ENCODE measurements at regions not wholly inside any gene's neighbourhood (a gene's known extent, or its start where the extent isn't known, plus 50 kb on each side); places are given as distances from the start of the nearest gene placed in this dataset.

- DNase-seq (ENCODE audit: low spot score), result no peak
These were observed 121.9 kb upstream of the CD93 start for GRCh38 chr20:23207826-23208540.

DNA sequence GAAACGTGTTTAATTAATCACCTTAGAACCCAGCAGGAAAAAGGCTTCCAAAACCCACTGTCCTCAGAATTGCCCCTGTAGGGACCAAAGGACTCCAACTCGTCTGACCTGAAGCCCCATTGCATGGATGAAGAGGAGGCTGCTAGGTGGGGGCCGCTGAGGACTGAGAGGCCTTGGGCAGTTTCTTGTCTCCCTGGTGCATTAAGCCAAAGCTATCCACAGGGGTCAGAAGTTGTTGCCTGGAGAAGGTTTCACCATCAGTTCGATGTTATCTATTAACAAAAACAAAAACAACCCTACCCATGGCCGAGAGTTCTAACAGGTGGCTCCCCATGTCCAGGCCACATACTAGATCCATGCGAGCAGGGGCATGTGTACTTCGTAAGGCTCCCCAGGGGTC, 120.9 kb upstream of the CD93 start:
- no peak for DNase-seq (ENCODE audit: low spot score)

DNA sequence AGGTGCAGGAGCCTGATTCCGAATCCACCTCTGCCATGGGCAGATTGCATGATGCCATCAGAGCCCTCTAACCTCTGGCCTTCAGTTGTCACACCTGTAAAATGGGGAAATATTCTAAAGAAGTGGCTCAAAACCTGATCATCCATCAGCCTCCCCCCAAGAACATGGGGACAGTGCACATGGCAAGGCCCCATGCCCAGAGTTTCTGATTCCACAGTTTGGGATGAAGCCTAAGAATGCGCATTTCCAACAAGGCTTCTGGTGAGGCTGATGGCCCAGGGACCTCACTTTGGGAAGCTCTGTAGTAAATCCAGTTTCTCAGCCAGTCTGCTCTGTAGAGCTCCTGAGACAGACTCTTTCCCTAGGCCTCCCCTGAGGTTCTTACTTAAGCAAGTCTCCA, 119.9 kb upstream of the CD93 start:
- no peak for DNase-seq (ENCODE audit: low spot score)

DNA sequence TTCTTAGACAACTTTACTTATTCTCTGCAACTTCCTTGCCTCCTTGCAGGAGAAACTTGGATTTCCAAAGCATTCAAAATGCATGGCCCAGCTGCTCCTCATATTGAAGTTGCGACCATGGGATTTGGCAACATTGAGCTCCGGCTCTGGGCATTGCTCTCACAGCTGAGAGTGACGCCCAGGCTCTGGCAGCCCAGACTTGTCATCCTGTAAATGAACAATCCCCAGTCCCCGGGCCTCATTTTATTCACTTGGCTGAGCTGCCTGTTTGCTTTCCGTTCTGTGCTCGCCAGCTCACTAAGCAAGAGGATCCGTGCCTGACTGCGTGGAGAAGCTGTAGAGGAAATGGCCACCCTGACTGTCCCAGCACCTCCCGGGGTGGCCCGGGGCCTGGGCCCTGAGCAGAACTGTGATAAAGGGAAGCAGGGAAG, 119.5 kb upstream of the CD93 start:
- DNase-seq (ENCODE audit: low spot score), result no peak

GRCh38 chr20:23205211-23205610, 119.1 kb upstream of the CD93 start:
- DNase-seq (ENCODE audit: low spot score), result no peak

GRCh38 chr20:23203951-23204730, 118.0 kb upstream of the CD93 start:
- no peak for DNase-seq (ENCODE audit: low spot score)

GRCh38 chr20:23203310-23203709, 117.2 kb upstream of the CD93 start:
- no peak for DNase-seq (ENCODE audit: low spot score)

DNA sequence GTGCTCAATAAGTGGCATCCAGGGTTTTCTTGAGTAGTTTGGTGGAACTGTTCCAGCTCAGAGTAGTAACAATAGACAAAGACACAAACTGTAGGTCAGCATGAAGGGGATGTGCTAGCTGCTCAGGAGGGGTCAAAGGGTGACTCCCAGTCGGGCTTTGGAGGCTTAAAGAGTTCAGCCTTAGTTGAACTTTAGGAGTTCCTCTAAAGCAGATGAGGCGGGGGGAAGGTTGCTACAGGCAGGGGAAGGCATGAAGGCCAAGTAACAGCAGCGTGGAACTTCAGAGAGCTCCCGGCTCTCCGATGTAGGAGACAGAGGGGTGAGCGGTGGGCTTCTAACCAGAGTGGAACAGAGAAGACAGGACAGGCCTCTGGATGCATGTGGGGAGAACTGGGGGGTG, 115.5 kb upstream of the CD93 start:
- DNase-seq (ENCODE audit: low spot score), result no peak

- DNase-seq (ENCODE audit: low spot score), result no peak
These were observed 114.8 kb upstream of the CD93 start for GRCh38 chr20:23200914-23201313.

GRCh38 chr20:23200413-23200812, 114.3 kb upstream of the CD93 start:
- no peak for DNase-seq (ENCODE audit: low spot score)

DNA sequence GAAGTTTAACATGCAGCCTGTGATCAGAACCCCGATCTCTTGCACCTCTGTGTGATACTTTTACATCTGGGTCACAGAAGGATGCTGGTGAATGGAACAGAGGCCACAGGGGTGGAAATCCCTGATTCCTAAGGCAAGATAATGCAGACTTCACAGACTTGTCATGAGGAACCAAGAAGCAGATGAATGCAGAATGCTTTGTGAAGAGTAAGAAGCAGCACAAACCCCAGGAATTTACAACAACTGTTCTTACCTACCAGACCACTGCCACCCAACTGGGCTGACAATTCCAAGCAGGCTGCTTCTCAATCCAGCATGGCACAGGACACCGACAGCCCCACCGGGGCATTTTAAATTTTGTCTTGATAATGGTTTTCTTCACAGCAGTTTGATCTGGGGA, 113.2 kb upstream of the CD93 start:
- no peak for DNase-seq (ENCODE audit: low spot score)

DNA sequence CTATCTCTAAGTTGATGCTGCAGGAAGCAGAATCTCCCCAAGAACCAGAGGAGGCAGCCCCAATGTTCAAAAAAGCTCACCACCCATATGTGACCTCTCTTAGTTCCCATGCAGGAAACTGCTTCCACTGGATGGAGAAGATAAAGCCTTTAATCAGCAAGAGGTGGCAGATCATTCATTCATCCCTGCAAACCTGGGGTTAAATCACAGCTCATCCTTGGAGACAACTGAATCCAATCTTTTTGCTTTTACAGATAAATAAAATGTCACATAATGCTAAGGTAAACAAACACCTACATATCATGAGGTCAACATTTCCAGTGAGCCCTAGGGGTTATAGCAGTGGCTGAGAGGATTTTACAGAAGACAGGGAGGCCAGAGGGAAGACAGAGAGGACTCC, 112.7 kb upstream of the CD93 start:
- DNase-seq (ENCODE audit: low spot score), result no peak

DNA sequence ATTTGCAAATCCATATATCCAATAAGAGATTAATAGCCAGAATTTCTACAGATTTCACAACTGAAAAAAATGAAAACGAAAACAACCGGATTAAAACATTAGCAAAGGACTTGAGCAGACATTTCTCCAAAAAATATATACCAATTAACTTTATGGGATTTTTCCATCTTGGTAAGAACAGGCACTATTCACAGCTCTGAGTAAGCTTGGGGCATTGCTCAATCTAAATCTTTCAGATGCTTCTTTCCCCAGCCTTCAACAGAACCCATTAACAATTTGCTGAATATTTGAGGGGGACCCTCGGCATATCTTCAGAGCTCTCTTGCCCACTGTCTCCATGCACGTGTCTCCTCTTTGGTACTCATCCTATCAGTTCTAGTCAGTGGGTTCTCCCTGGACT, 111.7 kb upstream of the CD93 start:
- no peak for DNase-seq (ENCODE audit: low spot score)

DNA sequence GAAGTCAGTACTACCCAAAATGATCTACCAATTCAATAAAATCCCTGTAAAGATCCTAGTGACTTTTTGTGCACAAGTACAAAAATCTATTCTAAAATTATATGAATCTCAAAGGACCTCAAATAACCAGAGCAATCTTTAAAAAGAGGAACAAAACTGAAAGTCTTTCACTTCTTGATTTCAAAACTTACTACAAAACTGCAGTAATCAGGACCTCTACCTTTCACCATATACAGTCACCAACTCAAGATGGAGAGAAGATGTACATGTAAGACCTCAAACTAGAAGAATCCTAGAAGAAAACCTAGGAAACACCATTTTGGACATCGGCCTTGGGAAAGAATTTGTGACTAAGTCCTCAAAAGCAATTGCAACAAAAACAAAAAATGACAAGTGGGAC, 109.5 kb upstream of the CD93 start:
- DNase-seq (ENCODE audit: low spot score), result no peak

- no peak for DNase-seq (ENCODE audit: low spot score)
These were observed 107.8 kb upstream of the CD93 start for GRCh38 chr20:23193801-23194384.

DNA sequence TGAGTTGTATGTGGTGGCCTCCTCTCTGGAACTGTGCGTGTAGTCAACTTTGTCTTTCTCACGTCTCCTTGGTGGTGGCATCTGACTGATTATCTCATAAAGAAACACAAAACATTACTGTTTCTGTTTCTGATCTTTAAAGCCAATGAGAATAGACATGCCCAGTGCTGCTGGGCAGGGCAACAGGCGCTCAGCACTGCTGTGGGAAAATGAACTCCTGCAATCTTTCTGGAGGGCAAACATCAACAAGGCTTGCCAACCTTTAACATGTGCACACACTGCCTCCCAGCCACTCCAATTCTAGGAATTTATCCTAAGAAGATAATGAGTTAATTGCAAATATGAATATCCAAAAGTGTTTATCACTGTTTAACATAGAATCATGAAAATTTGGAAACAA, 106.3 kb upstream of the CD93 start:
- DNase-seq (ENCODE audit: low spot score), result no peak

GRCh38 chr20:23190557-23190956, 104.4 kb upstream of the CD93 start:
- DNase-seq (ENCODE audit: low spot score), result no peak

GRCh38 chr20:23189854-23190253, 103.7 kb upstream of the CD93 start:
- DNase-seq (ENCODE audit: low spot score), result no peak

DNA sequence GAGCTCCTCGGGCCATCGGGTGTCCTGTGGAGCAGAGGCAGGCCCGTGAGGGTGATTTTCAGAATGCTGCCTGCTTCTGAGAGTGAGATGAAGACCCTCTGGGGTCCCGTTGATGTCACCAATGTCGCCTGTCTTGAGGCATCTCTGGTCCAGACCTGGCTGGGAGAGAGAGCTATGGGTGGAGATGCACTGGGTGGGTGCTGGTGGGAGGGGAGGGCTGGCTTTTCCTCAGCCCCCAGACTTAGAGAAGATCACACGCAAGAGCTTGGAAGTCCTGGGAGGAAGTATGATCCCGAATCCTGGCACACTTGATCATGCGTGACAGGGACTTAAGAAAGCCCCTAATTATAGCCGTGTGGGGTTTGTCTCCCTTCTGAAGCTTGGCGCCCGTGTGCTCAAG, 103.2 kb upstream of the CD93 start:
- DNase-seq (ENCODE audit: low spot score), result no peak

GRCh38 chr20:23188377-23189169, 102.4 kb upstream of the CD93 start:
- DNase-seq (ENCODE audit: low spot score), result no peak

DNA sequence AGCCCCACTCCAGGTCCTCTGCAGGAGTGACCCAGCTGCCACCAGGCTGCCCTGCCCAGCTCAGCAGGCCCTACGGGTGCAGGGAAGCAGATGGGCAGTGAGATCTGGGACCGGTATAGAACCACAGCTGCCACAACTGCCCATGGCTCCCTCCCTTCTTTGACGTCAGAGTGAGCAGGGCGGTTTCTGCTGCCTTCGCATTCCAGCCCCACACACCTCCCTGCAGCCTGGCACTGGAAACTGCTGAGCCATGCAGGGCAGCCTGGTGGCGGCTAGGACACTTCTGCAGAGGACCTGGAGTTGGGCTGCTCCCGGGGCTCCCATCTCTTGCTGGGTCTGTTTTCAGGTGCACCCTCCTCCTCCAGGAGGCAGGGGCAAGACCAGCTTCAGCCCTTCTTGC, 101.6 kb upstream of the CD93 start:
- DNase-seq (ENCODE audit: low spot score), result no peak

GRCh38 chr20:23186808-23187207, 100.7 kb upstream of the CD93 start:
- DNase-seq (ENCODE audit: low spot score), result no peak

Data from mesenteric fat pad (tissue), 1 donor.